GM18499 (cell line): ENCODE measurements at regions not wholly inside any gene's neighbourhood (a gene's known extent, or its start where the extent isn't known, plus 50 kb on each side); places are given as distances from the start of the nearest gene placed in this dataset.

ENCODE experiments used
- ATAC-seq: cut with Tn5 transposase; IDR thresholded peaks from one replicate; pipeline ENCODE4 v1.9.1; 2021; ENCODE audit warnings: moderate number of reproducible peaks; ENCODE audit not compliant: insufficient read depth, unreplicated experiment

DNA sequence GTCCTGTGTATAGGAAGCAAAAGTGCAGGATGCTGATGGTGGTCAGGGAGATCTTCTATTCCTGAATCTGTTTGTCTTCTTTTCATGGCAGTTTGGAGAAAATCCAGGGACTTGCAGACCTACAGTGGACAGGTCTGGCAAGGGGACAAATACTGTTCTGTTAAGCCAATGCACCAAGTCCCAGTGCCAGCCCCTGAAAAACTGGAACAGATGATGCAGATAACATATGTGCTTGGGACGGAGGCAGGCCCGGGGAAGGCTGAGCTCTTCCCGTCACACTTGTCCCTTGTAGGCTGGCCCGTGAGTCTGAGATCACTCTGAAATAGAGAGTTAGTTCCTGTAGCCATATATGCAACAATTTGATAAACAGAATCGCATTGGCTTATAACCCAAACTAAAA lies 265.7 kb downstream of the MTRR start:
- no peak for ATAC-seq

DNA sequence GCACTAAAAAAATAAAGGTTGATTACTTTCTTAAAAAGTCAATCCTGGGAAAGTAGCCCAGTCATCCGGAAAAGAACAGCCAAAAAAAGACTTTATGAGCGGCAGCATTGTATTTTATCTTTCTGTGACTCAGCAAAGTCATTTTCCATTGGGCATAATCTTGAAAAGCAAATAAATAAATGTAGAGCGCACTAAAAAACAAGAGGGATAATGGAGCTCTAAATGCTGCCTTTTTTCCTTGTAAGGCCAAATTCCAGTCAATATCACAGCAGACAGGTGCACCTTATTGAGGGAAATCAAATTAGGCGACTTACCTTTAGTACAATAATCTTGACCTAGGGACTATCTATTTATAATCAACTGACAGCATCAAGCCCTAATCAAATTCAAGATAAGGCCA lies 266.8 kb downstream of the MTRR start:
- ATAC-seq: no peak

DNA sequence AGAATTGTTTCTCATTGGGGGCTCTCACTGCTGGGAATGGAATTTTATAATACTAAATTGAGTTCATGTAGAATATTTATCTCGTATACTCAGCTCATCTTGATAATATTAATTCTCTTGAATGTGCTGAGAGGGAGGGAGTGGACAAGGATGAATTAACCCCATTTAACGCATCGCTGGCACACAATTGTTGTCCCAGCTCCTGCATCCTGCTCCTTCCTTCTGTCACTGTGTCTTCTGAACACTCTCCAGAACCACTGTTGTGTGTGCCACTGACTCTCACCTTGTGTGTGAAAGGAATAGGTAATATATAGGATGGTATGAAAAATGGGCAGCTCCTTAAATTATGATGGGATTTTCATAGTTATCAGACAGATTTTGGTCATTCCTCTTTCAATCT lies 267.3 kb downstream of the MTRR start:
- ATAC-seq: no peak

GRCh38 chr5:8137941-8138550 lies 269.1 kb downstream of the MTRR start:
- ATAC-seq: no peak

GRCh38 chr5:8138884-8139283 lies 269.9 kb downstream of the MTRR start:
- no peak for ATAC-seq

- no peak for ATAC-seq
Measured at GRCh38 chr5:8150791-8151190, 281.8 kb downstream of the MTRR start.

DNA sequence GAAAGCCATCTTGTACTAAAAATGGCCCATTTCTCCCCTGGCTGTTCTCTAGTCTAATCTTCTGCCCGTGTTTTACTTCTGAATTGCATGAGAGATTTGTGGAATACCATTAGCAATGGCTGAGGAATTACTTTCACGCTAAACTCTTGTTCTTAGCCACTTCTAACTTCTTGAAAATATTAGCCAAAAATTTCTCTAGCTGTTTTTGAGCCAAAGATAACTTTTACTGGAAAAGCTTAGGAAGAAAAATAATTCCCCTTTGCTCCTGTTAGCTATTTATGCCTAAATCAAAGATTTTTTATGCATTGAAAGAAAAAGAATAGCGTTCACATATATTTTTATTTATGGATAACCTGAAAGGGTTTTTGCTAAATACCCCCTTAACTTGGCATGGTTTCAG lies 287.8 kb downstream of the MTRR start:
- no peak for ATAC-seq

- no peak for ATAC-seq
Measured at GRCh38 chr5:8157320-8157822, 288.4 kb downstream of the MTRR start.

- no peak for ATAC-seq
Measured at GRCh38 chr5:8176101-8176693, 307.2 kb downstream of the MTRR start.

- peak; percentile 81 for ATAC-seq
Measured at GRCh38 chr5:8184455-8185063, 315.6 kb downstream of the MTRR start.

GRCh38 chr5:8185852-8186251 lies 316.9 kb downstream of the MTRR start:
- ATAC-seq: no peak

GRCh38 chr5:8188874-8189565 lies 320.1 kb downstream of the MTRR start:
- no peak for ATAC-seq

DNA sequence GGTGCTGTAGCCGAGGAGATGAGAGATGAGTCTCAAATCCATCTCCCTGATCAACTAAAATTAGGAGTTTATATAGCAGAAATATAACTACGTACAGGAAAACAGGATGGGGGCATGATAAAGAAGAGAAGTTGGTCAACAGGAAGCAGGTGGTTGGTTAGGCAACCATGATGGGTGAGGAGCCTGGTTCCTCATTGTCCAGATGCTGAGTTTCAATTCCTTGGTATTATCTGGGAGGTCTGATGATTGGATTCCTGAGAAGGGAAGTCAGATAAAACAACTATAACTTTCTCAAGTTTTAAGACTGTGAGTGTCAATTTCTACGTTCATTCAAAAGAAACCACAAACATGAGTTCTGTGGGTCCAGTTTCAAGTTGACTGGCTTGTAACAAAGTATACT lies 323.9 kb downstream of the MTRR start:
- ATAC-seq: no peak

DNA sequence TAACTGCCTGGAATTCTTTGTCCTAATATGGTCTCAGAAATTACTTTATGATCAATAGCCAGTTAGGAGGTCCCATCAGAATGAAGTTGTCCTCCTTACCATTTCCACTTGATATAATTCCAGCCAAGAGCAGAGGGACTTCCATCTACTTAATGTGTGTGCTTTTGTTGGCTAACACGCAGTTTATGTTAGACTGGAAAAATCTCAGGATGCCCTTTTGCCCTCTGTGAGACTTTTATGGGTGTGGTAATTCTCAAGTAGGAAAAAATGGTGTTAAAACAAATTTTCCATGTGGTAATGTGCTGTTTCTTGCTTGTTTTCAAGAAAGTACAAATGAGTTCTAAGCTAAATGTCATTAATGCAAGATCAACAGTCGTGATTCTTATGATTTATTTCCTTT lies 327.1 kb downstream of the MTRR start:
- ATAC-seq: no peak

- no peak for ATAC-seq
Measured at GRCh38 chr5:8208307-8208706, 339.4 kb downstream of the MTRR start.

DNA sequence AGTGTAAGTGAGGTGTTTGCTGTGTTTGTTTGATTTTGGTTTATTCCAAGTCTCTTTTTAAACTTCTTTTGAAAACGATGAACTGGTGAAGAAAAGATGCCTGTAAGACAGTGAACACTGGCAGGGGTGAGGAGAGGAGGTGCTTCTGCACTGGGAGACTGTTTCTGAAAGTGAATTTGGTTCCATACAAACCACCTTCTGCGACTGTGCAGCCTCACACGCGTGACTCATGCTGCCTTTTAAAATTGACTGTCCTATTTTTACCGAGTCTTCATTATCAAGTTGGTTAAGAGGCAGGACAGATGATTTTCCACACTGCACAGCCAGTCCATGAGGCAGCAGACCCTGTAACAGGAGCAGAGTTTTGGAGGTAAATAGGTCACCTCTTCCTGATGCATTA lies 340.6 kb downstream of the MTRR start:
- ATAC-seq: no peak

DNA sequence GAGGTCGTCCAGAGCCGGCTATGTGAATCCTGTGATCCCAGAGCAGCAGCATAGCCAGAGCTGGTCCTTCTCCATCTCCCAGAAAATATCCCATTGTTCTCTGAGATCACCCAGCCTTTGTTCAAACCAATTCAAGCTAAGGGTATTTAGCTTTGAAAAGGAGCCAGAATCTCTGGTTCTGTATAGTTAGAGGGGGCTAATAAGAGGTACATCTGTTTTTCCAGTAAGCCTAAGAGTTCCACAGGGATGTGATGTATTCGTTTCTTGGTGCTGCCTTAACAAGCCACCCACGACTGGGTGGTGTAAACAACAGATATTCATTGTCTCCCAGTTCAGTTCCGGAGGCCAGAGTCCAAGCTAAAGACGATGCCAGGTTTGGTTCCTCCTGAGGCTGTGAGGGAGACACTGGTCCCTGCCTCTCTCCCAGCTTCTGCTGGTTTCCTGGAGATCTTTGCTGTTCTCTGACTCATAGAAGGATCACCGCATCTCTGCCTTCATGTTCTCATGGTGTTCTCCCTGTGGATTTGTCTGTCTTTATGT lies 344.8 kb downstream of the MTRR start:
- no peak for ATAC-seq

DNA sequence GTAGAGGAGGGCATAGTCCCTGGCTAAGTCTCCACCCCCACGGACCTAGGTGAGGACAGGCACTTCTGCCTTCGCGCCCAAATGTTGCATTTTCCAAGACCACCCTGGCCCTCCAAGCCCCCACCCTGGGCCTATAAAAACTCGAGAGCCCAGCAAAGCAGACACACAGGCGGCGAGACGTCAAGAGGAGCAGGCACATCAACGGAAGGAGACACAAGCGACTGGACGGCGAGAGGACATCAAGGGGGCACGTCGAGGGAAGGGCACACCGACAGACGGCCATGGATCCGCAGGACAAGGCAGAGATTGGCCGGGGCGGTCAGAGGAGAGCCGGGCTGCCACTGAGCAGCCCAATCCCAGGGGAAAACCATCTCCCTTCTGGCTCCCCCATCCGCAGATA lies 348.0 kb downstream of the MTRR start:
- no peak for ATAC-seq

DNA sequence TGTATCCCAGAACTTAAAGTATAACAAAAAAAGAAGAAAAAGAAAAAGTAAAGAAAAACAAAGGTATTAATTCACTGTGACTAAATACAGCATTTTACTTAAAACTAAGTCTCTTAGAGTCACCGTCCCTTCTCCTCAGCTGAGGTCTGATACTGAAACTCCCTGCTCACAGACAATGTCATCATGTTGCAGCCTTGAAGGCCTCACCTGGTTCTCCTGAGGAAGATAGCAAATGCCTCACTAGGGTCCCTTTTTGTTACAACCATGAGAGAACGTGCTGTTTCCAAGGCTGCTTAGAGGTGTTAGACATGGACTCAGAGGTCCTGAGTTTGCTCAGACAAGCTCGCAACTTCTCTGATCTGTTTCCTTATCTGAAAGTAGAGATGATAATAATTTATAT lies 357.2 kb downstream of the MTRR start:
- no peak for ATAC-seq

- ATAC-seq: no peak
Measured at GRCh38 chr5:8227112-8227511, 358.2 kb downstream of the MTRR start.

DNA sequence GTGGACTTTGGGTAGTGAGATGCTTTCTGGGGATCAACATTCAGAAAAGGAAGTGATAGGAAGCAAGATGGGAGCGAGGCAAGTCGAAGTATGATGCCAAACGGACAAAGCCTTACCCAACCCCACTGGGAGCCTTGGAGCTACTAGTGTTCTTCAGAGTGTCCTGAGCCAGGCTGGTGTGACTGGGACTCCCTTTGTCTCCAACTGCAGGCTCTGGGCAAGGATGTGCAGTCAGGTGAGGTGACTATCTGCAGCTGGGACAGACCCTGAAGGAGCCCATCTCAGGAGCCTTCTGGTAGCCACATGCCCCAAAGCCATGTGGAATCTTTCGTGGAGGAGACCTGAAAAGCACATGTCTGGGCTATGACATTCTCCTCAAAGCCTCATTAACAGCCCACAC lies 360.6 kb downstream of the MTRR start:
- no peak for ATAC-seq
